HEK293T (cell line): ENCODE measurements at regions not wholly inside any gene's neighbourhood (a gene's known extent, or its start where the extent isn't known, plus 50 kb on each side); places are given as distances from the start of the nearest gene placed in this dataset.
"Not testable (repeated sequence)": the region's sequence is repeated elsewhere in the genome, so short reads cannot be mapped to it uniquely, and the experiment has no call there.

Experiments used
- CTCF ChIA-PET: fragments of 350-600 bp; formaldehyde crosslinking; extraction: SDS; loops from one replicate; lab custom pipeline; 2021; ENCODE audit warnings: antibody characterized with exemption, inconsistent platforms; lab: Yijun Ruan, JAX
- POLR2A ChIA-PET: fragments of 350-600 bp; formaldehyde crosslinking; extraction: SDS; loops from one replicate; lab custom pipeline; 2020; ENCODE audit warnings: antibody characterized with exemption, inconsistent platforms; lab: Yijun Ruan, JAX
- DNase-seq: peaks from one replicate; pipeline ENCODE4 v3.0.0; 2012; ENCODE audit warnings: mixed read lengths; ENCODE audit errors: extremely low spot score
- ARNT ChIP-seq: fragments of 450-650 bp; IDR thresholded peaks from 2 replicates; pipeline ENCODE4 v1.6.1; 2017; ENCODE audit warnings: mild to moderate bottlenecking
- CTBP1 ChIP-seq: fragments of 450-650 bp; IDR thresholded peaks from 2 replicates; pipeline ENCODE4 v1.6.1; 2016; ENCODE audit warnings: borderline replicate concordance
- ELF4 ChIP-seq: fragments of 450-650 bp; IDR thresholded peaks from 2 replicates; pipeline ENCODE4 v1.6.1; 2017; ENCODE audit warnings: antibody characterized with exemption
- FOXA1 ChIP-seq: fragments of 450-650 bp; IDR thresholded peaks from 2 replicates; pipeline ENCODE4 v1.6.1; 2016; ENCODE audit warnings: mild to moderate bottlenecking
- FOXK2 ChIP-seq: fragments of 450-650 bp; IDR thresholded peaks from 2 replicates; pipeline ENCODE4 v1.6.1; 2016; ENCODE audit warnings: mild to moderate bottlenecking
- FOXM1 ChIP-seq: fragments of 450-650 bp; IDR thresholded peaks from 2 replicates; pipeline ENCODE4 v1.6.1; 2017; ENCODE audit warnings: mild to moderate bottlenecking, borderline replicate concordance
- L3MBTL2 ChIP-seq: fragments of 450-650 bp; conservative IDR thresholded peaks from 2 replicates; pipeline ENCODE4 v1.6.1; 2016; ENCODE audit warnings: mild to moderate bottlenecking
- LEF1 ChIP-seq: fragments of 450-650 bp; IDR thresholded peaks from 2 replicates; pipeline ENCODE4 v1.6.1; 2017; ENCODE audit warnings: mild to moderate bottlenecking, borderline replicate concordance
- SP1 ChIP-seq: fragments of 450-650 bp; IDR thresholded peaks from 2 replicates; pipeline ENCODE4 v1.6.1; 2017
- TF ChIP-seq, protein P1 (sequence below): fragments of 450-650 bp; IDR thresholded peaks from 2 replicates; pipeline ENCODE4 v1.6.1; 2016

DNA sequence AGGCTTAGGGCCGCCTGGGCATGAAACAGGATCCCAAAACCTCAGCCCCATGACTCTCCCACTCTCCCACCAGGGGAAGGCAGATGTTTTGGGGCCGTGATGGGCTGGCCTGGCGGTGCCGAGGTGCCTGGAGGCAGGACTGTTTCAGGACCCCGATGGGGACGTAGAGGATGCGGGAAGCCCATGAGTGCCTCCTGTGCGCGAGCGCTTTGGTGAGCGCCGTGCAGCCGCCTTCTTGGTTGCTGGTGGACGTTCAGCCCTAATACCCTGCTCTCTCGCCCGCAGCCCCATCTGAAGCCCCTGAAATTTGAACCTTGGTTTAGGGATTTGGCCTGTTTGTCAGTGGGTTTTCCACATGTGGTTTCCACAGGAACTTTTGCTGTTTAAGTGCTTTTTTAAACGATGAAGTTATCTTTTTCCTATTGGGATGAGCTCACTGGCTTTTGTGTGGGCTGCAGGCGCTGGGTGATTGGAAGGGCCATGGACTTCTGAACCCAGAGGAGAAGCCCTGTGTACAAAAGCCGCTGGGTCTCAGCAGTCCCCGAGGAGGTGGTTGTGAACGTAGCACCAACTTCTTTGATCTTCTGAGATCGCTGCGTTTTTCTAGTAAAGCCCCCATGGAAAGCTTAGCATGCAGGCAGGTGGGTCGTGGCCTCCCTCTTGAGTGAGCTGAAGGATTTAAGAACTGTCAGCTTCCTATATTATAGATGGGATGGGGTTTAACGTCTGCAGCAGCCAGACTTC, 145.7 kb downstream of the NPIPB11 start:
- CTCF ChIA-PET, DNase-seq, POLR2A ChIA-PET: not testable (repeated sequence)

DNA sequence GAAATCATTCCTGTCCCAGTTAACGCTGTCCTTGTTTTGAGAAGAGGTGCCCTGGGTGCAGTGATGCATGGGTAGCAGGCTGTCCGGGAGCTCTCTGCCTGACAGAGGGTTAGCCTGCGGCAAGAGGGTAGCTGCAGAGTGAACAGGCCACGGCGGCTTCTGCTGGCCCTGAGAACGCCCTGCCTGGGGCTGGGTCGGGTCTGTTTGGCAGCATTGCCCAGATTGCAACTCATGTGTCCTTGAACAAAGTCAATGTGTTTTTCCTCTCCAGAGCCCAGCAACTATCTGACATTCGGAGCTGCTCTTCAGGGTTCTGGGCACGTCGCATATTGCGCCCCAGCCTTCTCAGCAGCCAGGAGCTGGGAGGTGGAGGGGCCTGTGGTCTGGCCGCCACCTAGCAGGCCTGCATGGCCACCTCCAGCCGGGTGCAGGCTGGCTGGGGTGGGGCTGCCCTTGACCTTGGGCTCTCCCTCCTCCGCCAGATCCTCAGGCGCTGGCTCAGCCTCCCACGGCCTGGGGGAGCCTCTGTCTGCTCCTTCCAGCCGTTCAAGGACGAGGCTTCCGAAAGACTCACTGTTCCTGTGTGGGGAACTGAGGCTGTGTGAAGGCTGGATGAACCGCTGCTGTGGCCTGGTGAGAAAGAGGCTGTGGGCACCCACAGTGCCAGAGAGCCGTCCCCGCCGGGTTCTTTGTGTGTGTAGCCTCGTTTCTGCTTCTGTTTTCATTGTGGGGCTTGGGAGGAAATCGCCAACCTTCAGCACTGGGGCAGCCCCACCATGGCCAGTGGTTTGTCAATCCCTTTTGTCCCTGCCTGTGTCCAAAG, 146.7 kb downstream of the NPIPB11 start:
- CTCF ChIA-PET, DNase-seq, POLR2A ChIA-PET: not testable (repeated sequence)

DNA sequence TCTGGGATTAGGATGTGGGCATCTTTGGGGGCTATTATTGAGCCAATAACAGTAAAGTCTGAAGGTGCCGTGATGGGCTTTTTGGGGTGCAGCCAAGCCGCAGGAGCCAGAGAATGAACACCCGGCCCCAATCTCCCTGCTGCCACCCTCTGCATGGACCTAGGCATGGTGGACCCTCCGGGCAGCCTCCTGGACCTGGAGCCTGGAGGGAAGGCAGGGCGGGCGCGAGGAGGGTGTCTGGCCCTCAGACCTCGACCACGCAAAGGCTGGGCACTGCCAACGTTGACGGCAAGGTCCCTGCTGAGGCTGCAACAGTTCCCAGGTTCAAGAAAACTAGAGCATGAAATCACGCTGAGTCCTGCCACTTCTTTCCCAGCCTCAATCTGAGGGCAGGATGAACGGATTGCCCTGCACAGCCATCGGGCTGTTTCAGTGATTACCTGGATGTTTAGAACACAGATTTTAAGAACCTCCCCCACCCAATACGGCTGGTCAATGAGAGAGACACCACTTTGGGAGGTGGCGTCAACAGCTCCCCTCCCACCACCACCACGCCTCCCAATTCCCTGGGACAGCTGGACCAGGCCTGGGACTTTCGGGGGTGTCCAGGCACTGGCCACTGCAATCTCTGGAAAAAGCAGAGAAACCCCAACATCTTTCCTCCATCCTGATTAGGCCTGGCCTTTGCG, 147.4 kb downstream of the NPIPB11 start:
- DNase-seq, CTCF ChIA-PET, POLR2A ChIA-PET: not testable (repeated sequence)

DNA sequence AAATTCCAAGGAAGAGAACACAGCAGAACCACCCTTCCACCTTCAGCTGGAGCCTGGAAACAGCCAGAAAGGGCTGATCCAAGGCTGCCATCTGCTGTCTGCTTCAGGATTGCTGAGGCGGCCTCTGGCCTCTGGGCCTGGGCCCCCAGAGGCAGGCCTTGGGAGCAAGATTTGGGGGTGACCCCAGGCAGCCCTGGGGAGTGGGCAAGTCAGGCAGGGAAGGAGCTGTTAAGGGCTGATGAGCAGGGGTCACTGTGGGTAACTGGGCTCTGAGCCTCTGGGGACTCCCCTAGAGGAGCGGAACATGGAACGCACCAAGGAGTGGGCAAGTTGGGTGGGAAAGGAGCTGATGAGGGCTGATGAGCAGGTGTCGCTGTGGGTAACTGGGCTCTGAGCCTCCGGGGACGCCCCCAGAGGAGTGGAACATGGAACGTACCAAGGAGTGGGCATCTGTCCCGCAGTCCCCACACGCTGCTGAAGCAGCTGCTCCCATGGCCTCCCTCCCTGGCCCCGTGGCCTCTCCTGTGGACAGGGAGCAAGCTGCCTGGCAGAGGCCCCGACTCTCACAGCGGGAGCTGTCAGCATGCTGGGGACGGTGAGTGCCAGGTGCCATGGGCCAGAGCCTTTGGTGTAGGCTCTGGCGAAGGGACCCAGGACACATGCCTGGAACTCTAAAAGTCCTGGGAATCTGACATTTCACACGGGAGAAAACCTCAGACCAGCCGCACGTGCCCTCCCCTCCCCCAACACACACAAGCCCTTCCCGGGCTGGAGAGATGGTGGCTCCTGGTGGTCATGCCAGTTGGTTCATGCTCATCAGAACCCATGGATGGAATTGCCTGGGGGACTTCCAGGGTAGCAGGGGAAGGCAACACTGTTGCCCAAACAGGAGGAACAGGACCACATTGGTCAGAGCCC, 148.8 kb downstream of the NPIPB11 start:
- CTCF ChIA-PET, result interaction anchor here (0.6 kb wide), 1 partner anchor 56 kb away, joined by 3 read pairs; no protein-coding TSS in a partner anchor
- DNase-seq, POLR2A ChIA-PET: not testable (repeated sequence)

DNA sequence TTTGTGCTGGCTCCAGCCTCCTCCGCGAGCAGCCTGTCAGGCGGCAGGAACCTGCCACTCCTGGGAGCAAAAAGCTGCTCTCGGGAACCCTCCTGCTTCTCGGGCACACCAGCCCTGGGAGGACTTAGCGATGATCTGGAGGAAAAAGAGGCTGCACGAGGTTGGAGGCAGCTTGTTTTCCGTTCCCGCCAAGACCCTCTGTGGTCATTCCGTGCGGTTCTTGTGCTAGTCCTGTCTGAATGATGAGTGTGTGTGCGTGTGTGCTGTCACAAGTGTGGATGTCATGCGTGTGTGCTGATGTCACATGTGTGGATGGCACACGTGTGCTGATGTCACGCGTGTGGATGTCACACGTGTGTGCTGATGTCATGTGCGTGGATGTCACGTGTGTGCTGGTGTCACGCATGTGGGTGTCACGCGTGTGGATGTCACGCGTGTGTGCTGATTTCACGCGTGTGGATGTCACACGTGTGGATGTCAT, 150.0 kb downstream of the NPIPB11 start:
- TF ChIP-seq FOXA1 (no peak), SP1 (no peak), ARNT (no peak), LEF1 (no peak), L3MBTL2 (no peak), ELF4 (no peak), FOXK2 (no peak), CTBP1 (no peak), FOXM1 (no peak)
- ChIA-PET CTCF (no interaction called here), POLR2A (no interaction called here)
- no peak for DNase-seq

DNA sequence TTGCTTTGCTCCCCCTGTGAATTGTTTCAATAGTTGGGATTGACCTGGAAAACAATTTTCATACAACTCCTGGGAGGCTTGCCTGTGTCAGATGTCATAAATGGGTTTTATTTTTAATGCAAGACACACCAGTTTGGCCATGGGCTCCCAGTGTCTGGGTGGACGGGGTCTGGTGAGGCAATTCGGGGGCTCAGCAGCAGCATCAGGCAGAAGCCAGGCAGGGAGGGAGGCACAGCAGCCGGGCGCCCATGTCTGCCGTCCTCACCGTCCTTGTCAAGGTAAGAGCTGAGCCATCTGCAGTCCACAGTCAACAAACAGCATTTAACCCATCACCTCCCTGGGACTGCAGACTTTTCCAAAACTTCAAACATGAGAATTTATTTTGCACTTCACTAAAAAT, 150.6 kb downstream of the NPIPB11 start:
- DNase-seq, CTCF ChIA-PET, POLR2A ChIA-PET: not testable (repeated sequence)

DNA sequence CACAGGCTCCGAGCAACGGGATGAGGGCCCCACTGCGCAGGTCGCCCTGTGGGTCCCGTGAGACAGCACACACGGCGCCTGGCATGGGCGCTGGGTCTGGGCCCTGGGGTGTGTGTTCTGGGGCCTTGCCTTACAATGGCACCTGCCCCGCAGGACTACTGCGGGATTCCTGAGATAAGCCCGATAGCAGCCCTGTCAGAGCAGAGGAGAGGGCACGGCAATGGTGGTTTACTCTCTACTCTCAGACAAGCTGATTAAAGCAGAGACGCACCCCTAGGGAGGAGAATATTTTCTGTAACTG, 151.1 kb downstream of the NPIPB11 start:
- CTCF ChIA-PET, DNase-seq, POLR2A ChIA-PET: not testable (repeated sequence)

DNA sequence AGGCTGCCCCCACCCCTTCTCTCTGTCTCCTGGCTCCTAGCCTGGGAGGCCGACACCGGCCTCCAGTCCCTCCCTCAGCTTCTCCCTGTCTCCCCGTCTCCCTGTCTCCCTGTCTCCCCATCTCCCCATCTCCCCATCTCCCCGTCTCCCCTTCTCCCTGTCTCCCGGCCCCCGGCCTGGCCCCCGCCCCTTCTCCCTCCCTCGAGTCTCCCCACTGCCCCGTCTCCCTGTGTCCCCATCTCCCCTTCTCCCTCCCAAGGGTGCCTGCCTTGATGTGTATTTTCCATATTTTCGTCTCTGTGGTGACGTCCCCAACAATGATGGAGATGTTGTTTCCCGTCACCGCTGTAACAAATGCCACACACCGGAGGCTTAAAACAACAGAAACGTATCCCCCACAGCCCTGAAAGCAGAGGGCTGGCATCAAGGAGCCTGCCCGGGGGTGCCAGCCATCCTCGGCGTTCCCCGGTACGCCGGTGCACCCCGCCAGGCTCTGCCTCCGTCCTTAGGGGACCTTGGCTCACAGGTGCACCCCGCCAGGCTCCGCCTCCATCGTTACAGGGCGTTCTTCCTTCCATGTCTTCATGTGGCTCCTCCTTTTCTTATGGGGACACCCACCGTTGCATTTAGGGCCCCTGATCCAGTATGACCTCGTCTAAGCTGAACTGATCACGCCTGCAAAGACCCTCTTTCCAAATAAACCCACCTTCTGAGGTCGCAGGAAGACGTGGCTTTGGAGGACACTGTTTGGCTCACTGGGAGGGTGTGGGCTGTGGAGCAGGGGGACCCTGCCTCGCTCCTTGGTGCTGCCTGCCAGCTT, 151.6 kb downstream of the NPIPB11 start:
- TF ChIP-seq FOXA1, result no peak
- TF ChIP-seq SP1, result no peak
- TF ChIP-seq, protein P1, sequence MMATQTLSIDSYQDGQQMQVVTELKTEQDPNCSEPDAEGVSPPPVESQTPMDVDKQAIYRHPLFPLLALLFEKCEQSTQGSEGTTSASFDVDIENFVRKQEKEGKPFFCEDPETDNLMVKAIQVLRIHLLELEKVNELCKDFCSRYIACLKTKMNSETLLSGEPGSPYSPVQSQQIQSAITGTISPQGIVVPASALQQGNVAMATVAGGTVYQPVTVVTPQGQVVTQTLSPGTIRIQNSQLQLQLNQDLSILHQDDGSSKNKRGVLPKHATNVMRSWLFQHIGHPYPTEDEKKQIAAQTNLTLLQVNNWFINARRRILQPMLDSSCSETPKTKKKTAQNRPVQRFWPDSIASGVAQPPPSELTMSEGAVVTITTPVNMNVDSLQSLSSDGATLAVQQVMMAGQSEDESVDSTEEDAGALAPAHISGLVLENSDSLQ, result no peak
- POLR2A ChIA-PET, result no interaction called here
- DNase-seq, result no peak
- CTCF ChIA-PET, result no interaction called here

DNA sequence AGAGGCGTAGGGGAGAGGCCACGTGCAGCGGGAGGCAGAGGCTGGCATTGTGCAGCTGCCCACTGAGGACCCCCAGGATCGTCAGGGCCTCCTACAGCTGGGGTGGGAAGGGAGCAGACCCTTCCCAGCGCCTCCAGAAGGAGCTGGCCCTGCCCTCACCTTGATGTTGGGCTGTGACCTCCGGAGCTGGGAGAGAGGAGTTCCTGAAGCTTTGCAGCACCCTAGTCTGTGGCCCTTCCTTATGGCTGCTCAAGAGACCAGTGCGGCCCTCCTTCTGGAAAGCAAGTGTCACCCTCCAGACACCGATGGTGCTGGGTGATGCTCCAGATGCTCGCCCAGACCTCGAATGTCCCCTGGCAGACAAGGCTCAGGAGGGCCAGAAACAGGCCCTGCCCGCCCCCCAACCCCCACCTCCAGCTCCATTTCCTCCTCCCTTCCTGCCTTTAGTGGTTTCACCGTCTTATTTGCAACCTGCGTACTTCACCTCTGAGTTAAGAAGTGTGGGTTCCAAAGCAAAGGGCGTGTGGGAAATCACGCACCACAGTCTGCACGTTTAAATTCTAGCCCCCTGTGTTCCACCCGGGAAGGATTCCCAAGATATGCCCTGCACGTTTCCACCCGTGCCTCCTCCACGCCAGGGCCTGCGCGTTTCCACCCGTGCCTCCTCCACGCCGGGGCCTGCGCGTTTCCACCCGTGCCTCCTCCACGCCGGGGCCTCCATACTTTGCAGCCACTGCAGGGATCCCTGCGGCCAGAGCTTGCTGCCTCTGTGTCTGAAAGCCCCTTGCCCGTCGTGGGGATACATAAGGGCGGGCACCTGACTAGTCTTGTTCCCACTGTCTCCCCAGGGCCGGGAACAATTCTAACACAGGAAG, 152.6 kb downstream of the NPIPB11 start:
- DNase-seq, POLR2A ChIA-PET, CTCF ChIA-PET: not testable (repeated sequence)

DNA sequence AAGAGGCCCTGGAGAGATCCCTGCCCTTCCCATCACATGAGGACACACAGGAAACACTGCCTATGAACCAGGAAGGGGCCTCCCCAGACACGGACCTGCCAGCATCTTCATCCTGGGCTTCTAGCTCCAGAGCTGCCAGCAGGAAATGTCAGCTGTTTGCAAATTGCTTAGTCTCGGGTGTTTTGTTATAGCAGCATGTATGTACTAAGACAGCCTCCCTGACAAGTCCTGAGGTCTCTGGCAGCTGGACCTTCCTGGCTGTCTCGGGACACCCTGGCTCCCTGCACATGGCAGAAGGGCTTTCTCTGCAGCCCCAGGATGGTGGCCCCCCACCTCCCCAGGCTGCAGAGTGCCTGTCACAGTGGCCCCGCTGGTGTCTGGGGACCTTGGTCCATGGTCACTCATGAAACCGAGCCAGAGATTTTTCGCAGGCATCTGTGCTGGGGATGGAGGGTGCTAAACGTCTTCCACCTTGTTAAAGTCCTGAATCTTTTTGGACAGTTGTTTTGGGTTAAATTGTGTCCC, 153.4 kb downstream of the NPIPB11 start:
- CTCF ChIA-PET, POLR2A ChIA-PET, DNase-seq: not testable (repeated sequence)

DNA sequence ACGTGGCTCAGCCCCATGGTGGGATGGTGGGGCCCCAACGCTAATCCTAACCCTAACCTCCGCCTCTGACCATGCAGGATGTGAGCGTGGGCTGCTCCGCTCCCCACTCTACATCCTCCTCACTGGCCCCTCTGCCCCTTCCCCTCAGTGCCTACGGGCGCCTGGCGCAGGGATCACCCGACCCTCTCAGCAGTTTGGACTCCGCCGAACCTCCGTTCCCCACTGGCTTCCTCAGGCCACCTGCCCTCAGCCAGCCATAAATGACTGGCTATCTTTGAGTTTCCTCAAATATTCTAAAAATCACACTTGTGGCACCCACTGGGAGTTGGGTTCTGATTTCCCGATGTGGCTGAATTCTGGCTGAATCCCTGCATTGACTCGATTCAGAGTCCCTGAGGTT, 154.2 kb downstream of the NPIPB11 start:
- POLR2A ChIA-PET, DNase-seq, CTCF ChIA-PET: not testable (repeated sequence)

DNA sequence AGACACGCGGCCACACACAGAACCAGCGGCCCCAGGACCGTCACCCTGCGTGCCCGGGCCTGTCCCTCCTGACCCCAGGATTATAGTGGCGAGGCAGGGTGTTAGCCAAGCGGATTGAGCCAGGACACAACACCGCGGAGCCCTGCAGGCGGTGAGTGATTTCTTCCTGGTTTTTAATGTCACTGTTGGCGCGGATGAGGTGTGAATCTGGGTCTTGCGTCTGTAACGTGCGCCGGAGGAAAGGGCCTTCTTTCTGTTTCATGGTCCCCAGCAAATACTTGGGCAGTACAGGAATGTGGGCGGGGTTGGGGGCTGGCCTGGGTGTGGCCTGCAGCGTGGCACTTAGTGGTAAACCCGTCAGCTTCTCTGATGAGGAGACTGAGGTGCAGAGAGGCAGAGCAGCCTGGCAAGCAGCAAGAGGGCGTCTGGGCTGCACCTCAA, 154.9 kb downstream of the NPIPB11 start:
- DNase-seq, CTCF ChIA-PET, POLR2A ChIA-PET: not testable (repeated sequence)
